AML-193 (cell line): ENCODE measurements at regions not wholly inside any gene's neighbourhood (a gene's known extent, or its start where the extent isn't known, plus 50 kb on each side); places are given as distances from the start of the nearest gene placed in this dataset.
"Not testable (repeated sequence)": the region's sequence is repeated elsewhere in the genome, so short reads cannot be mapped to it uniquely, and the experiment has no call there.

Source experiments
- DNase-seq, 2 experiments: peaks; one replicate each; lab custom pipeline; 2025; lab: John Stamatoyannopoulos, UW

DNA sequence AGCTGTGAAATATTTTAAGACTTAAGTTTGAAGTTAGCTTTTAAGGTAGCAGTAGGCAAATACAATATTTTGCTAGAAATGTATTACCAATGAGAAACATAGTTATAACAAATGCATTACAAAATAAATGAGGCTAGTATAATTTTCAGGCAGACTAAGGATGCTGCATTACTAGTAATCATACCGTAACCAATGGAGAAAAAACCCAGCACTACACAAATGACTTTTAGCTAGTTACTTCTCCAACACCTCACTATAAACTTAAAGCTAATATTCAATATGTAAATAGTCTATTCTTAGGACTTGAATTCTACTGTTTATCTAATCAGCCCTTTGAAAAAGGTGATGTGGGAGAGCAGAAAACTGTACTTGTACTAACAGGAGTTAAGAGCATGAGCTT is 285.3 kb upstream of the KLF14 start:
- DNase-seq, result no peak

GRCh38 chr7:131020759-131021261 is 286.8 kb upstream of the KLF14 start:
- DNase-seq, result no peak

GRCh38 chr7:131021460-131021859 is 287.5 kb upstream of the KLF14 start:
- DNase-seq, result no peak

DNA sequence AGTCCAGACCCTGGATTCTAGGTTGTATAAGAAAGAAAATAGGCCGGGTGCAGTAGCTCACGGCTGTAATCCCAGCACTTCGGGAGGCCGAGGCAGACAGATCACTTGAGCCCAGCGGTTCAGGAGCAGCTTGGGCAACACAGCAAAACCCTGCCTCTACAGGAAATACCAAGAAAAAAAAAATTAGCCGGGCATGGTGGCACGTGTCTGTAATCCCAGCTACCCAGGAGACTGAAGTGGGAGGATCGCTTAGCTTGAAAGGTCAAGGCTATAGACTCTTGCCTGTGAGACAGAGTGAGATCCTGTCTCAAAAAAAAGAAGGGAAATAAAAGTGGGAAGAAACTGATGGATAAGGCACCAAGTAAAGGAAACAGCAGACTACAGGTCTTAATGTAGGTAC is 287.9 kb upstream of the KLF14 start:
- DNase-seq, result no peak

DNA sequence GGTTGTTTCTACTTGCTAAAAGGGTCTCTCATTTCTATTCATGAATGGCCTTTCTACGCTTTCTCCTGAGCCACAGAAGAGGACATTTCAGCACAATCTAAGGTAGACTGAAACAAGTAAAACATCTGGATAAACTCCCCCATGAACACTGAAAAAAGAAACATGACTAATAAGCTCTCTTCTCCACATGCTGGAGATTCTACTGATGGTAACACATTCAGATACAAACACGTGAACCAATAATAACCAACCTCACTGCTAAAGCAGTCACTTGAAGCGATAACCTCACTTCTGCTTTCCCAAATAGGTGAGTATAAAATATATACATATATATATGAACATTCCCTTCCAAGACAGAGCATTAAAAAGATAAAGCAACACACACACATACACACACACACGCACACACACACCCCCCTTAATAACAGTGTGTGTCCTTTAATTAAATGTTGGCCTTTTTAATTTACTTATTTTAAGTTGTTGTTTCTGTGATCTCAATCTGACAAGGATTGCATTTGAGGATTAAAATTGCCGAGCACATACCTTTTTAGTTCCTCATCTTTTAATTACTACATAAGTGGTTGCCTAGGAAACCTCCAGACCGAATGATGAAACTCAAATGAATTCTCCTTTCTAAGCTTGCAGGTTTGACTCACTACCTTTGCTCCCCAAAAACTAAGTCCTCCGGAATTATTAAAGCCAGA is 292.4 kb upstream of the KLF14 start:
- peak; percentile 74 to 82 for DNase-seq

GRCh38 chr7:131027287-131027773 is 293.3 kb upstream of the KLF14 start:
- DNase-seq, result peak; percentile 83 to 84

DNA sequence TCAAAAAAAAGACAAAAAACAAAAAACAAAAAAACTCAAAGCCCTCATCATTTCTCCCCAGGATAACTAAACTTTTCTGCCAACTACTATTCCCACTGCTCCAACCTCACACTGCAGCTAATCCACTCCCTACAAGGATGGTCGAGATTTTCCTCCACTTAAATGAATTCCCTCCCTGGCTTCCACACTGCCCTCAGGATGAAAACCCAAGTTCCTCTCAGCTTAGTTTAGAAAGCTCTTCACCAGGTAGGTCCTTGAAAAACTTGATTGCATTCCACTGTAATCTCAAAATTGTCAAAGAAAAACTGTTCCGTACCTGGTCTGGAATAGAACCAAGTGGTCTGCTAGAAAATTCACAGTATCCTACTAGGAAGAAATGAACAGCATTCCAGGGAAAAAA is 294.3 kb upstream of the KLF14 start:
- DNase-seq, result no peak

GRCh38 chr7:131029002-131029401 is 295.0 kb upstream of the KLF14 start:
- DNase-seq, result no peak

DNA sequence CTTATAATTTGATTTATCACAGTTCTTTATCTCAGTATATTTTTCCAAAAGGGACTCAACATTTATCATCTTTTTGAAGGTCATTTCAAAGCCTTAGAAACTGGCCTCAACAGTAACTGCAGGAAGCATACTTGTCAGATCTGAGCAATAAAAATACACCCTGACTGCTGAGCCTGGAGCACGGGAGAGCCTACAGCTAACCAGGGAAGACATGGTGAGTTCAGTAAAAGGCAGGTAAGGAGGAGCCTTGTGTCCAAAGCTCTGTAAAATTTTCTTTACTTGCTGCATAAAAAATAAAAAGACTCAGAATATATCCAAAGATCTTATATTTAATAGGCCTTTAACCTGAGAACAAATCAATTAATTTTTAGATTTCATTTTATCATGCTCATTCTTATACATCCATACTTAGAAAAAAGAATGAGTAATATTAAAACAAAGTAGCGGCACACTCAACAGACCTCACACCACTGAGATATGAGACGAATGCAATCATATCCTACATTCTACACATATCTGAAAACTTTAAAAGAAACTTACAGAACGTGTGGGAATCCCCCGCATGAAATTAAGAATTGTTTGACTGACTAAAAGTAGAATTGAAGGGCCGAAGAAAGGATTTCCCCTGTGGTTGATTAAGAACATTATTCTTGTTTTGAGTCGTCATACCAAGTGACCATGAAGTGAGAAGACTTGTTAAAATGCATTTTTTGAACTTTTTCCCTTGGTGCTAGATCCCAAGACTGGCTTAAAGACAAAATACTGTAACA is 296.4 kb upstream of the MKLN1 start:
- no peak for DNase-seq

DNA sequence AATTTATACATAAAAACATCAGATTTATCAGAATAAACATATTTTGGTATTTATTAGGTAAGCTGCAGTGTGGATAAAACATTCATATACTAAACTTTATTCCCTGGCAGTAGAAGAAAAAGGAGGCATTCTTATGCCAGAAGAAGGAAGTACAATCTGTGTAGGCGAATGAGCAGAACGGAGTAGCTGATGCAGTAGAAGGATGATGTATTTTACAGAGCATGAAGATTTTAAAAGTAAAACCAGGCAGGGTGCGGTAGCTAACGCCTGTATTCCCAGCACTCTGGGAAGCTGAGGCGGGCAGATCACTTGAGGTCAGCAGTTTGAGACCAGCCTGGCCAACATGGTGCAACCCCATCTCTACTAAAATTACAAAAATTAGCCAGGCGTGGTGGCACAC is 294.9 kb upstream of the MKLN1 start:
- no peak for DNase-seq

GRCh38 chr7:131034166-131034881 is 293.4 kb upstream of the MKLN1 start:
- DNase-seq, result no peak

DNA sequence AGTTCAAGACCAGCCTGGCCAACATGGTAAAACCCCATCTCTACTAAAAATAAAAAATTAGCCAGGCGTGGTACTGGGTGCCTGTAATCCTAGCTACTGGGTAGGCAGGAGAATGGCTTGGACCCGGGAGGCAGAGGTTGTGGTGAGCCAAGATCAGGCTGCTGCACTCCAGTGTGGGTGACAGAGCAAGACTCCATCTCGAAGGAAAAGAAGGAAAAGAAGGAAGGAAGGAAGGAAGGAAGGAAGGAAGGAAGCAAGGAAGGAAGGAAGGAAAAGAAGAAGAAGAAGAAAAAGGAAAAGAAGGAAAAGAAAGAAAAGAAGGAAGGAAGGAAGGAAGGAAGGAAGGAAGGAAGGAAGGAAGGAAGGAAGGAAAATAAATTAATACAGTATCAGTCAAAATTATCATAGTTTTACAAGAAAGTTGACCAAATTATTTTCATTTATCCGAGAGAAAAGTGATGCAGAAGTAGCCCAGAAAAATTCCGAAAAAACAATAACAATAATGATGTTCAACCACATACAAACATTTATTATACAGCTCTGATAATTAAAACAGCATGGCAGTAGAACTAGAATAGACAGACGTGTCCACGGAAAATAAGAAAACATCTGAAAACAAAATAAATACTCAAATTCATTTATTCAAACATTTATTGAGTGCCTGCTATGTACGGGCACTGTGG is 292.4 kb upstream of the MKLN1 start:
- no peak for DNase-seq

- DNase-seq, result no peak
Measured at GRCh38 chr7:131038153-131038552, 289.5 kb upstream of the MKLN1 start.

DNA sequence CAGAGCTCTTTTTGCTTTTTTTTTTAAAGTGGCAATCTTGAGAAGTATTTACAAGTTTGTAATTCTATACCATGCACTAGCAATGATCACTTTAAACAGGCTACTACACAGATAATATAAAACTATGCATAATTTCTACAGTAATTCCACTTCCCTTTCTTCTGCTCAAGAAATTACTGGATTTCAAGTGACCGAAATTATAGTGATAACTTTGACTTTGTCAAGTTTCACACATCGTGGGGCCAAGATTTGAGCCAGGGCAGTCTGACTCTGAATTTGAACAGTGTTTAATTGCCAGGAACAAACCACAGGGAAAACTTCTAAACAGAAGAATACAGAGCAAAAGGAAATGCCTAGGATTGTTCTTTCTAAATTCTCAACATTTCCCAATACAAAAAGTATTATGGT is 288.3 kb upstream of the MKLN1 start:
- DNase-seq, result no peak

- no peak for DNase-seq
Measured at GRCh38 chr7:131039836-131040235, 287.8 kb upstream of the MKLN1 start.

DNA sequence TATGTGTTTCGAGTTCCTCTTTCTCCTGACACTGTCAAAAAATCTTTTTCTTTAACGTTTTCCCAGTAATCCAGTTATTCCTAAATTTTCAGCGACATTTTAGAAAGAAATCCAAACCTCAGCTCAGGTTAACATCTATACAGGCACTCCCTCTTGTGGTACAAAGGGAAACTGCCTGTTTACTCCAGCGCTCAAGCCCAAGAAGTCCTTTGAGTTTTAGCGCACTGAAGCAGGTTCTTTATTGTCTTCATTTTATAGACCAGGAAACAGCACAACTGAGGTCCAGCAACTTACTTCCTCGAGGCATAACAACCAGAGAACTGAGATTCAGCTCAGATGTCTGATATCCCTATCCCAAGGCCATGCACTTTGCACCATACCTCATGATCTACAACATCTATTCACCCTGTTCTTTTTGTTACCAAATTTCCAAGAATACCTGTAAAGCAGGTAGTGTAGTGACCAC is 287.2 kb upstream of the MKLN1 start:
- peak; percentile 51 to 60 for DNase-seq

DNA sequence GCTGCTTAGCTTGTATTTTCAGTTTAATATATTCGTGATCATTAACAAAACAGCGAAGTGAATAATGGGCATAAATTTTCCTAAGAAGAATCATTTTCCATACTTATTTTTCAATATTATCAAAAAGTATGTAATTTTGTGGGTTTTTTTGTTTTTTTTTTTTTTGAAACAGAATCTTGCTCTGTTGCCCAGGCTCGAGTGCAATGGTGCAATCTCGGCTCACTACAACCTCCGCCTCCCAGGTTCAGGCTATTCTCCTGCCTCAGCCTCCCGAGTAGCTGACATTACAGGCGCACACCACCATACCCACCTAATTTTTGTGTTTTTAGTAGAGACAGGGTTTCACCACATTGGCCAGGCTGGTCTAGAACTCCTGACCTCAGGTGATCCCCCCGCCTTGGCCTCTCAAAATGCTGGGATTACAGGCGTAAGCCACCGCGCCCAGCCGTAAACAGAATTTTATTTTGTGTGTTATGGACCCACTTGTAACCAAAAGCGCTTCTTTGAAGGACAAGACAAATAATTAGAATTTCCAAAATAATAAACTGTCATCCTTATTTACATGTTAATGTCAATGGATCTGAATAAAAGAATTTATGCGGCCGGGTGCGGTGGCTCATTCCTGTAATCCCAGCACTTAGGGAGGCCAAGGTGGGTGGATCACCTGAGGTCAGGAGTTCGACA is 286.5 kb upstream of the MKLN1 start:
- not testable (repeated sequence) for DNase-seq

GRCh38 chr7:131042269-131043160 is 285.2 kb upstream of the MKLN1 start:
- no peak for DNase-seq

GRCh38 chr7:131045526-131045925 is 282.1 kb upstream of the MKLN1 start:
- DNase-seq, result no peak

- DNase-seq, result no peak
Measured at GRCh38 chr7:131046246-131046645, 281.4 kb upstream of the MKLN1 start.
